HG02678 (cell line): ENCODE measurements at regions not wholly inside any gene's neighbourhood (a gene's known extent, or its start where the extent isn't known, plus 50 kb on each side); places are given as distances from the start of the nearest gene placed in this dataset.
"Not testable (repeated sequence)": the region's sequence is repeated elsewhere in the genome, so short reads cannot be mapped to it uniquely, and the experiment has no call there.

ENCODE experiments used
- ATAC-seq: cut with Tn5 transposase; IDR thresholded peaks from one replicate; pipeline ENCODE4 v1.9.1; 2021; ENCODE audit warnings: mild to moderate bottlenecking, moderate library complexity; ENCODE audit not compliant: unreplicated experiment

DNA sequence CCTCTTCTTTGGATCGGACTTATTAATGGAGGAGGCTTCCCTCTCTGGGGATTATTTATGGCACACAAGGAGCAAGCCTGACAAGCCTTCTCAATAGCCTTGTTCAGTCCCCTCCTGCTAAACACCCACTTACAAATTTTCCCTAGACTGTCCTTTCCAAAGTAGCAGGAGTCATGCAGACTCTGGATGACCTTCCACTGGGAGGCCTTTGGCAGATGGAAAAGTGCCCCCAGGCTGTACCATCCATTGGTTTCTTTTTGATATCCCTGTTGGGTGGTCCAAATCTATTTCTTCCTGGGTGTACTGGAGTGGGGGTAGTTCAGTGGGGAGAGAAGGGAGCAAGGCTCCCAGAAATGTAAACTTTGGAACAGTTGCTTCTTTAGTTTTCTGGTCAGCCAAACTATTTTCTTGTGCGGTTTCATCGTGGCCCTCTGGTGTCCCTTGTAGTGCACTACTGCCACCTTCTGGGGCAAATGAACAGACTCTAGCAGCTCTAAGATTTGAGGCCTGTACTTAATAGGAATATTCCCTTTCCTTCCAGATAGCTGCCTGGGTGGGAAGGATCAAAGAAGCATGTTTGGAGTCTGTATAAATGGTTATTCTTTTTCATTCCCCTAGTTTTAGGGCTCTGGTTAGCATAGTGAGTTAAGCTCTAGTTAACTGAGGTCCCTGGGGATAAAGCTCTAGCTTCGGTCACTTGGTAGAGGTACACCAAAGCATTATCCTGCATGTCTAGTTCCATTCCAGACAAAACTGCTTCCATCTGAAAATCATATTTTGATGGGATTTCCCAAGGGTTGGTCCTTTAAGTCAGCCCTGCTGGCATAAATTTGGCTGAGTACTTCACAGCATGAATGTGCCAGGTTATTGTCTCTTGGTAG lies 409.5 kb downstream of the SLC6A15 start:
- ATAC-seq: peak; percentile 79

DNA sequence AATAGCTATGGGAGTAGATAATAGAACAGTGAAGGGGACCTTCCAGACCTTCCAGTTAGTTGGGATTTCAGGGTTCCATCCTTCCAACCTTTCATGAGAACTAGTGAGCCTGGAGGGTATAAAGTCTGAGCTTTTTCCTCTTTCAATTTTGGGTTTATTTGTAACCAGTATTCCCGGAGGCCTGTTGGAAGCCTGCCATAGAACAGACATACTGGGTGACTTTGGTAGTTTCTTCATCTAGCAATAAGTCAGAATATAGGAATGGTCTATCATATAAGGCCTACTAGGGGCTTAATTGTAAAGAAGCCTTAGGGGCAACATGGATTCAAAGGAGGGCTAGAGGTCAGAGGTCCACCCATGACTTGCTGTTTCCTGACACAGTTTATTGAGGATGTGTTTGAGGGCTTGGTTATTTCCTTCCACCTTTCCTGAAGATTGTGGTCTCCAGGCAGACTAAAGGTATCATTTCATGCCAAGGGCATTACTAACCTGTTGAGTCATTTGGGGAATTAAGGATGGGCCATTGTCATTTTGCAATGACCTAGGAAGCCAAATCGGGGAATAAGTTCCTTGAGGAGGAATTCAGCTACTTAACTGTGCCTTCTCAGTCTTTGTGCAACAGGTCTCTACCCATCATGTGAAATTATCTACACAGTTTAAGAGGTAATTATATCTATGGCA lies 410.3 kb downstream of the SLC6A15 start:
- no peak for ATAC-seq

DNA sequence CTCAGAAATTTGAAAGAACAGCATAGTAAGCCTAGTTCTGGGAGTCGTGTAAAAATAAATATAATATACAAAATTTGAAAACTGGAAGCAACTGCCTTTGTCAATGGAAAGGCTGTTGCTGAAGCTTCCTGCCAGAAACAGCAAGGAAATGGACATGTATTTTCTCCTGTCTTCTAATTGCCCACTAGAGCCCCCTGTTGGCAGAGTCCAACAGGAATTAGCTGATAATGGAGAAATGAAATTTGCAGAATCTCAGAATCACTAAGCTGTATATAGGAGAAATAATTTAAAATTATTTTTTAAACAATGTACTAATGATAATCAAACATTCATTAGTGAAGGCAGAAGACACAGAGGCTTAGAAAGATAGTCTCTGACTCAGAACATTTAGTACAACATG lies 414.8 kb downstream of the SLC6A15 start:
- no peak for ATAC-seq

DNA sequence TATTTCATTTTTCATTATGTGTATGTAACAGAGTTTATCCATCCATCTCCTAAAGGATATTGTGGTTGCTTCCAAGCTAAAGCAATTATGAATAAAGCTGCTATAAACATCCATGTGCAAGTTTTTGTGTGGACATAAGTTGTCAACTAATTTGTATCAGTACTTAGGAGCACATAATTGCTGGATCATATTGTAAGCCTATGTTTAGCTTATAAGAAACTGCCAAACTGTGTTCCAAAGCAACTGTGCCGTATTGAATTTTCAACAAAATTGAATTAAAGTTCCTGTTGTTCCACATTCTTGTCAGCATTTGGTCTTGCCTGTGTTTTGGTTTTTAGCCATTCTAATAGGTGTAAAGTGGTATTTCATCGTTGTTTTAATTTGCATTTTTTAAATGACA lies 416.9 kb downstream of the SLC6A15 start:
- no peak for ATAC-seq

DNA sequence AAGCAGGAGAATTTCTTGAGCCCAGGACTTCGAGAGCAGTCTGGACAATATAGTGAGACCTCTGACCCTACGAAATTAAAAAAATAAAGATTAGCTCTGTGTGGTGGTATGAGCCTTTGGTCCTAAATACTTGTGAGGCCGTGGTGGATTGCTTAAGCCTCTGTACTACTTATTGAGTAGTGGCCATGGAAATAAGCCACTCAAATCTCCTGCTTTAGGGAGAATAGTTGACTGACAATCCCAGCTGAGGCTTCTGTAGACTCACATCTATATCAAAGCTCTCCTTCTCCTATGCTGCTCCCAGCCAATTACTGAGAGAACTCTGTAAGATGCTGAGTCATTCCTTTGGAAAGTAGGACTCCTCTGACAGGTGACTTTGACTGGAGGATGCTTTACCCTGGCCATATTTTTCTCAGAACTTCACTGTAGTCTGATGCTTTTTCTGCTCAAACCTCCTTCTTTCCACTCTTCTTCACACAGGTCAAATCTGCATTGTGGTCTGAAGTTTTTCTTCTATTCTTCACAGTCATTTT lies 420.2 kb downstream of the SLC6A15 start:
- ATAC-seq: no peak

DNA sequence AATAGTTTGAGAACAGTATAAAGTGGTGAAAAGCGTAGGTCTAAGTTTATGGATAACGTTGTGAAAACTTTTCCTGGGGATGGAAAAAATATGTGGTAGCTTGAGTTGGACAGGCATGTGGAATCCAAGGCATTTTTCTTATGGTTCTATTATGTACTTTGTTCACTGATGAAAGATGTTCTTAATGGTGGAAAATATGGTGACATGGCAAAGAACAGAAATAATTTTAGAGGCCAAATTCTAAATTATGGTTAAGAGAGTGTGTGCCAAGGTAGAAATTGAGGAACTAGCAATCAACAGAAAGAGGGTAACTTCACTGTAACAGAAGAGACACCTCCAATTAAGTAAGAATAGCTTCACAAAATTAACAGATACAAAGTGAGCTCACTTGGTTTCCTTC lies 427.8 kb downstream of the SLC6A15 start:
- ATAC-seq: no peak

DNA sequence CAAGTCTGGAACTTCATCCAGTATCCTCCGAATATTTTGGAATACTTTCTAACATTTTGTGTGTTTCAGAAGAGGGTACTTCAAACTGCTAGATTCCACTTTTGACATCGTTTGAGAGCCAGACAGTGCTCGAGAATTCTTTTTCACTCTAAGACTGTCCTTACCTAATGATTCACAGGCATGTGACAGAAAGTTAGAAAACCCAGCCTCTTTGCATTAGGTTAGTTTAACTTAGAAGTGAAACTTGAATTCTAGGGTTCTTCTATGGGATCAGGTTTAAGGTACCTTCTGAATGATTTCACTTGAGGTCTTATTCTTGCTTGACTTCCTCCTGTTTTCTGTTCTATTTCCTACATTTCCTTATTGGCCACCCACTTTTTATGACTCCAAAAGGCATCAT lies 431.8 kb downstream of the SLC6A15 start:
- ATAC-seq: no peak

DNA sequence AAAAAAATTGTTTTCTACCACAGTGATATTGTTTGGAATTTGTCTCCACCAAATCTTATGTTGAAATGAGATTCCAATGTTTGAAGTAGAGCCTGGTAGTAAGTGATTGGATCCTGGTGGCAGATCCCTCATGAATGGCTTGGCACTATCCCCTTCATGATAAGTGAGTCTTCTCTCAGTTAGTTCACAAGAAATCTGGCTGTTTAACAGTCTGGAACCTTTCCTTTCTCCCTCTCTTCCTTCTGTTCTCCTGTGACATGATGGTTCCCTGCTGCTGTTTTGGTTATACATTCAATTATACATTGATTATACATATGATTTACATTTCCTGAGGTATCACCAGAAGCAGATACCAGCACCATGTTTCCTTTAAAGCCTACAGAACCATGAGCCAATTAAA lies 442.2 kb downstream of the SLC6A15 start:
- ATAC-seq: no peak

DNA sequence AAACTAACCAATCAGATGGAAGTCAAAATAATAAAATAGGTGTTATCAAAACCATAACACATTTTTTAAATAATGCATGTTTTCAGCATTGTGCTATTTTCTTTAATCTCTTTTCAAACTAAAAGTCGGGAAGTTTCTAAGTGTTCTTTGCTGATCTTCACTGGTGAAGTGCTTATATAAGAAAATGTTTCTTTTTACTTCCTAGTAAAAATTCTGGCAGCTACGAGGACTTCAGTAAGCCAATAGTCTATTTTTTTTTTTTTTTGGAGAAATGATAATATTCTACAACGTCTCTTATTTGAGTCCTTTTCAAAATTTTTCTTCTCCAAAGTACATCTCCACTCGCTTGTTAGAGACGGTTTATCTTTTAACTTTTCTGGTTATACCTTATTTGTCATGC lies 448.0 kb downstream of the SLC6A15 start:
- ATAC-seq: no peak

DNA sequence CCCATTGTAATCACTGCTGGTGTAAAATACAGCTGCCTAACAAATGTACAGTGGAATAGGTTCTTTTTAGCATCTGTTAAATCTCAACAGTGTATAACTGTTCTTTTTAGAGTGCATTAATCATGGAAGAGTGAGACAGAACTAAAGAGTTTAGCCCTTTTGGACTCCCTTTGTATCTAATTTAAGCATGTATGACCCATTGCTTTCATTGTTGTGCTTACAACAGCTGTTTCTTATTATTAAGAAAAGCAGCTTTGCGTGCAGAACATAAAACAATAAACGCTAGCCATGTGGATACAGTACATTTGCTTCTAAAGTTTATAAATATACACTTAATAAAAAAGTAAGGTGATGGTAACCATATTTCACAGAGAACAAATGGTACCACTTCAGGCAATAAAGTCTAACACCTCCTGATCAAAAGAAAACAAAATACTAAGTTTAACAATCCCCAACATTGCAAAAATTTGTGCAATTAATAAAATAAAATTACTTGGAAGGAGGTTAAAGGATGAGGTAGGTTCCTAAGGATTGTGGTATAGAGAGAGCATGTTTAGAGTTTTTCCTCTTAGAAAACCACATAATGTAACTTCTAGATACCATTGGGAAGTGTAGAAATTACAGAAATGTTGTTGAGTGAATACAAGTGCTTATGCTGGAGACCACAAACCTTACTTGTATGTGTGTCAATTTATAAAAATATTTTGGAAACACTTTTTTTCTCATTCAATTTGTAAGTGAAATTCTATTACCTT lies 448.7 kb downstream of the SLC6A15 start:
- no peak for ATAC-seq

DNA sequence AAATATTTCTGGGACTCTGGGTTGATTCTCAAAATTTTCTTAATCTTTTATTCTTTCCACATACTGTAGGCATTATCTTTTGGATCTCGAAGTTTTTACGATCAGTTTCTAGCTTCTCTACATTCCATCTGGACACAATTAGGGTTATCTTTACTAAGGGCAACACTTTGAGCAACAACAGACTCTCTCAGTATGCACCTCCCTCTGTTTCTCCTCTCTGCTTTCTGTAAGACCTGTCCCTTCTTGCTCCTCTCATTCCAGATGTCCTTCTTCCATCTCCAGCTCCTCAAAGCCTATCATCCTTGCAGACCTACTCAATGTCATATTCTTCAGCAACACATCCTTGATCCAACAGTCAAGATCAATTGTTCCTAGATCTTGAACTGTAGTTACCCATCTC lies 457.0 kb downstream of the SLC6A15 start:
- no peak for ATAC-seq

DNA sequence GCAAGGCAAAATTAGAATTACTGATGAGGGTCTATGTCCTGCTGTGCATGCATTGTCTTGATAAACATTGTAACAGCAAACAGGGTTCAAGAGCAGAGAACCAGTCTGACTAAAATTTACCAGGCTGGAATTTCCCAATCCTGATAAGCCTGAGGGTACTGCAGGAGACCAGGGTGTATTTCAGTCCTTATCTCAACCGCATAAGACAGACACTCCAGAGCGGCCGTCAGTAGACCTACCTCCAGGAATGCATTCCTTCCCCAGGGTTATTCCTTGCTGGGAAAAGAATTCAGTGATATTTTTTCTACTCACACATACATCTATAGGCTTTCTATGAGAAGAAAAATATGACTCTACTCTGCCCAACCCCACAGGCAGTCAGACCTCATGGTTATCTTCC lies 466.1 kb downstream of the SLC6A15 start:
- ATAC-seq: not testable (repeated sequence)

DNA sequence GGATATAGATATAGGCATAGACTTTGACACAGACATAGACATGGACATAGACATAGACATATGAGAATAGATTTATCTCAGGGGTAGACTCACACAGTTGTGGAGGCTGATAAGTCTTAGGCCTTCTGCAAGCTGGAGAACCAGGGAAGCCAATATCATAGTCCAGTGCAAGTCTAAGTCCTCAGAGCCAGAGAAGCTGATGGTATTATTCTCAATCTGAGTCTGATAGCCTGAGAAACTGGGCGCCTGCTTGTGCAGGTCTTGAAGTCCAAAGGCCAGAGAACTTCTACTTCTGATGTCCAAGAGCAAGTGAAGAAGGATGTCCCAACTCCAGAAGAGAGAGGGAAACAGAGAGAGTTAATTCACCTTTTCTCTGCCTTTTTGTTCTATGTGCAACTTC lies 476.5 kb downstream of the SLC6A15 start:
- no peak for ATAC-seq

DNA sequence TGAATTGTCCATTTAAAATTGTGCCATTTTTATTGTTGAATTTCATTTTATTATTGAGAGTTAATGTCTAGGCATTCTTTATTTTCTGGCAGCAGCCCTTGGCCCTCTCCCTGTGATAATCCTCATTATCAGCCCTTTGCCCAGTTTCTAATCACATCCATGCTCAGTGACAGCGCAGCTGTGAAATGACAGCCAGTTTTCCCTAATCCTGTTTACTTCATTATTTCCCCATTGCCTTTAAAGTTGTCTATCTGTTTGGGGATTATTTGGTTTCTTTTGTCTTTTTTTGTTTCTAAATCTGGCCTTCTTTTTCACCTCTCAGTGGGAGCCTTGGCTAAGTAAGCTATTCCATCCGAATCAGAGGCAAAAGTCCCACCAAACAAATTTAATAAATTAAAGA lies 476.9 kb downstream of the SLC6A15 start:
- no peak for ATAC-seq

DNA sequence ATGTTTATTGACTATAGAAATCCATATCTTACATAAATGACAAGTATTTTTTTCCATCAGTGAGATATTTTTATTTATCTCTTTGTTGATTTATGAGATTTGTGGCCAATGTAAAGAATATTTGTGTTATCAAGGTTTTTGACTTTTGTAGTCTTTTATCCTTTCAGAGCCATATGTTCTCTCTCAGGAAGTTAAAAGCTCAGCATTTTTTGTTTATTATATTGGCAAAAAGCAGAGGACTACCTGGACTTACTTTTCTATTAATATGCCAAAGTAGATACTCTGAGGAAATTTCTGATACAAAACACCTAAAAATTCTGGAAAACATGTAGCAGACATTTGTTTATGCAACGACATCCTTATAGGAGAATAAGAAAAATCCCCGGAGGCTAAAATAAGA lies 490.3 kb downstream of the SLC6A15 start:
- no peak for ATAC-seq

DNA sequence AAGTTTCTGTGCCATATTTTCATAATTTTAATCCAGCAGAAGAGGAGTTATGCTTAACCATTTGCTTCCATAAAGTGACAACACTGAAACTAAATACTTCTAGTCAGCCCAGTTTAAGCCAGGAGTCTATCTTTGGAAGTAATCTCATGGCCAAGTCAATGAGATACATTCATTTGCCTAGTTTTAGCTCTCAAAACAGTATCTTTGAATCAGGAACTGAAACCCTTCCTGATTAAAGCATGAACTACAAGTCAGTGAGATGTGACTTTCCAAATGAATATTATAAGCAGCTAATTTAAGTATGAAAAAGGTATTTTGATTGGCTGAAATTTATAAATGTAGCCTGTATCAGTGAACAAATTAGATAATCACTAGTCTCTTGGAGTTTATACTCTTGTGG lies 491.5 kb downstream of the SLC6A15 start:
- no peak for ATAC-seq

DNA sequence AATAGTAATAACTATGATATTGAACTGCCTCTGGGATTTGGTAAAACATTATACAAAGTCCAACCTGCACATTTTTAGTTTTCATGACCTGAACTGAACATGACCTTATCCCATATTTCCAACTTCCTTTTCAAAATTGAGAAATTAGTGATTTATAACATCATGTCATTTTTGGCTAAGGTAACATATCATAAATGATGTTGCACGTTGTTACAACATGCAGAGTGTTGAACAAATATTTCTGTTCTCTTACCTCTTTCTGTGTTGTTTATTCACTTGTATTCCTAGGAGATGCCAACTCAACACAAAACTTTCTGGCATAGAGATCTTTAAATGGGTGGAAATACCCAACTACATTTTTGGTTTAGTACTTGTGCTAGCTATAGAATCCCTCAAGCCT lies 496.0 kb downstream of the SLC6A15 start:
- ATAC-seq: no peak

DNA sequence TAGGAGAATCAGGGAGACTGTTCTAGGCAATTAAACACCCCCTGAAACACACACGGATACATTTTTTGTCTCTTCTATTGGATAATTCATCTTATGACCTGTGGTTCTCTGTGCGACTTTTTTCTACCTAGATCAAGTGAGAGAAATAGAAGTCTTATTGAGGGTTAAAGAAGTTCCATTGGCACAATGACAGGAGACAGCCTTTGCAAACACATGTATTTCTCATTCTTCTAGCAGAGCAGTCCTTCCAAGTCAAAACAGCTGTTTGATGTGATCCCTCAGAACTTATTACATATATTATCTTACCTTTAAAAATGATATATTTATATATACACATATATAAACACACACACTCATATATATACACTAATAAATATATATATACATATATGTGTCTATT lies 496.7 kb downstream of the SLC6A15 start:
- ATAC-seq: no peak

DNA sequence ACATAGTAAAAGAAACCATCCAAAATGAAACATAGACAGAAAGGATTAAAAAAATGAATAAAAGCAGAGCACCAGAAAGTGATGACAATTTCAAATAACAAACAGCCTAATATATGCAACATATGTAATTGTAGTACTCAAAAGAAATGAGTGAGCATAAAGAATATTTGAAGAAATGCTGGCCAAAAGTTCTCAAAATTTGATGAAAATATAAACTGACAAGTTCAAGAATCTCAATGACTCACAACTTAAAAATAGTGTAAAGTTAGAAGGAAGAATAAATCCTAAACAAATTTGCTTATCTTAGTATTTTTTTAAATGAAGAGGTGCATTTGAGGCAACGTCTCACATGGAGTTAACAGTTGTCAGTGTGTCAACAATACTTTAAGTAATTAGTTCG lies 498.9 kb downstream of the SLC6A15 start:
- ATAC-seq: no peak

DNA sequence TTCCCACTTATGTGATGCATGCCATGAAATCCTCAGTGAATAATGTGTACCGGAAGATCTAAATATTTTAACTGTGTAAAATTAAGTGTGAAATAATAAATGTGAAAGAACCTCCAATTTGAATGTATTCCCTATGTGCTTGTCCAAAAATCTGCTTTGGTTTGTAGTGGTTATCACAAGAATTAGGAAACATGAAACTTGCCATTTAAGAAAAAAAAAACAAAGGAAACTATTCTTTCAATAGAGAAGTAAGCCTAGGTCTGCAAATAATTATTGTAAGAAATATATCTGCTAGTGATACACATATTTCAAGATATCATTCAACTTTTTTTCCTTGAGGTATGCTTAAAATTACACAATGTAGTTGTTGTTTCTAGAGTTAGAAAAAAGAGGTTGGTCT lies 500.4 kb downstream of the SLC6A15 start:
- no peak for ATAC-seq

DNA sequence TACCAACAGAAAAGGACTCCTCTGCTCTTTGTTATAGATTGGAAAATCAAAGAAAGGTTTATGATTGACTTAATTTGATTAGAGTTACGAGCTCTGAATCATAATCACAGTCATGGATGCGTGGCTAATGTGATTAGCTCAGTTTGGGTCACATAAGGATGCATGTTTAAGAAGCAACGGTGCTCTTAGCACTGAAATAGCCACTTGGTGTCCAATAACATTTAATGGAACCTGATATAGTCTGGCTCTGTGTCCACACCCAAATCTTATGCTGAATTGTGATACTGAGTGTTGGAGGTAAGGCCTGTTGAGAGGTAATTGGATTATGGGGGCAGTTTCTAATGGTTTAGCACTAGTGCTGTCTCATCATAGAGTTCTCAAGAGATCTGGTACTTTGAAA lies 501.6 kb downstream of the SLC6A15 start:
- ATAC-seq: no peak

DNA sequence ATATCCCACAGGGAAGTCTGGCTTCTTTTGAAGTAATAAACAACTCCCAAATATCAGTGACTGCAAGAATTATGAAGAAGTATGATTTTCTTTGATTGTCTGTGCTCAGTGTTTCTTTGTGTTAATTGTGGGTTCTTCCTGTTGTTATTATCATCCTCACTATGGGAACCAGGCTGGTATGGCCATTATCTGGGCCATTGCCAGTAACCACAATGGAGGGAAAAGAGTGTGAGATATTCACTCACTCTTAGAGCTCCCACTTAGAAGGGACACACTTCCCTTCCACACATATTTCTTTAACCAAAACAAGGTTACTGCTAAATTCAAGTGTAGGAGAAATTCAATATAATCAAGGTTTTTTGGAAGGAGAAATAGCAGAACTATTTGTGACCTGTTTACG lies 503.7 kb downstream of the SLC6A15 start:
- no peak for ATAC-seq
